Stomach (tissue), 8 donors: ENCODE measurements at regions not wholly inside any gene's neighbourhood (a gene's known extent, or its start where the extent isn't known, plus 50 kb on each side); places are given as distances from the start of the nearest gene placed in this dataset.

ENCODE experiments used
- DNase-seq, 2 donors: peaks; one replicate each; pipeline versions ENCODE4 v3.0.0 to v3.0.0-alpha.2; 2013 to 2019
- H3K27ac ChIP-seq, 5 donors: fragments of 200-600 bp in 4 of 5; sonication (generic) in 4 of 5; one replicate each; pipeline ENCODE4 v1.5.1; 2013 to 2019; ENCODE audit warnings: mild to moderate bottlenecking in 1 of 5, moderate library complexity in 1 of 5
- H3K27me3 ChIP-seq, 3 donors: fragments of 200-600 bp; sonication (generic); one replicate each; pipeline ENCODE4 v1.5.1; 2017 to 2019; ENCODE audit warnings: mixed run types in 1 of 3
- H3K36me3 ChIP-seq, 4 donors: fragments of 200-600 bp; sonication (generic); 1 replicate in 3 of 4; 2 replicates in 1 of 4; pipeline ENCODE4 v1.5.1; 2016 to 2019
- H3K4me1 ChIP-seq, 4 donors: fragments of 200-600 bp; sonication (generic); one replicate each; pipeline ENCODE4 v1.5.1; 2016 to 2019
- H3K4me3 ChIP-seq, 4 donors: fragments of 200-600 bp; sonication (generic) in 3 of 4; one replicate each; pipeline ENCODE4 v1.5.1; 2016 to 2019; ENCODE audit warnings: mild to moderate bottlenecking in 1 of 4
- H3K9me3 ChIP-seq, 4 donors: fragments of 200-600 bp; sonication (generic); one replicate each; pipeline ENCODE4 v1.5.1; 2016 to 2019
- CTCF ChIP-seq, 7 experiments: fragments of 450-650 bp in 4 of 7; fragments of 200-600 bp in 3 of 7; sonication (generic) in 3 of 7; IDR thresholded peaks; one replicate each; pipeline ENCODE4 v1.5.1; 2016 to 2019; ENCODE audit warnings: antibody characterized with exemption in 7 of 7, control low read depth in 2 of 7, mild to moderate bottlenecking in 1 of 7
- EP300 ChIP-seq: sonication (generic); formaldehyde crosslinking; IDR thresholded peaks from one replicate; pipeline ENCODE4 v1.6.1; 2017; ENCODE audit warnings: antibody characterized with exemption
- POLR2A ChIP-seq, 4 donors: fragments of 450-650 bp; IDR thresholded peaks; one replicate each; pipeline ENCODE4 v1.6.1; 2016; ENCODE audit warnings: antibody characterized with exemption in 4 of 4, control low read depth in 2 of 4, mild to moderate bottlenecking in 1 of 4, moderate library complexity in 1 of 4
- POLR2AphosphoS5 ChIP-seq, 3 donors: sonication (generic); formaldehyde crosslinking; IDR thresholded peaks; one replicate each; pipeline ENCODE4 v1.6.1; 2016; ENCODE audit warnings: antibody characterized with exemption in 3 of 3
- WGBS, 5 donors: extraction: QIAGEN DNeasy Blood & Tissue Kit in 3 of 5; methylation state at CpG; one replicate each; pipeline versions ENCODE4 v1.1.5 to v1.1.7; 2013 to 2018; 5-methylcytosine and 5-hydroxymethylcytosine counted together
- intact Hi-C: fragments of 100-400 bp; cut with DNase I; formaldehyde crosslinking; loops from one replicate; pipeline ENCODE4 v1.15.1; 2023; ENCODE audit warnings: low total_unique reads
- donor health status: healthy with polysubstance abuse.
- donor health status: Bipolar disorder and iron deficiency.
- donor health status: healthy.

- WGBS, 5 donors = 58 to 85% (median 68%) methylated on average over 1 of the region's 1 CpG
- Histone ChIP-seq H3K9me3 (no peaks in the 10 kb centered on the region), H3K4me3 (no peak overlapping the region), H3K27me3 (no peaks in the 10 kb centered on the region), H3K27ac (no peak overlapping the region), H3K36me3 (no peaks in the 10 kb centered on the region), H3K4me1 (peaks cover 0 to 14% (median 0%) of the 10 kb centered on the region in 4 donors)
- intact Hi-C loops = no loop called here
- TF ChIP-seq POLR2AphosphoS5 (IDR thresholded peaks at IDR 0.05) = no peak
- no peak for TF ChIP-seq EP300
- TF ChIP-seq POLR2A (IDR thresholded peaks at IDR 0.05) = no peak
- TF ChIP-seq CTCF (IDR thresholded peaks at IDR 0.05) = no peak
- DNase-seq = no peak
These were observed 553.4 kb upstream of the CITED2 start for GRCh38 chr6:139927742-139928305.

- Histone ChIP-seq H3K9me3 (no peaks in the 10 kb centered on the region), H3K4me3 (no peak overlapping the region), H3K27ac (no peak overlapping the region), H3K36me3 (no peaks in the 10 kb centered on the region), H3K4me1 (peaks cover 0 to 14% (median 0%) of the 10 kb centered on the region in 4 donors), H3K27me3 (no peaks in the 10 kb centered on the region)
- DNase-seq = peak in 1 of 2 donors; percentile 58
- intact Hi-C loops = no loop called here
- TF ChIP-seq EP300 = no peak
- TF ChIP-seq POLR2A (IDR thresholded peaks at IDR 0.05) = no peak
- TF ChIP-seq CTCF (IDR thresholded peaks at IDR 0.05) = no peak
- TF ChIP-seq POLR2AphosphoS5 (IDR thresholded peaks at IDR 0.05) = no peak
- WGBS, 5 donors = 77 to 86% (median 82%) methylated on average over 2 of the region's 2 CpGs
These were observed 552.8 kb upstream of the CITED2 start for GRCh38 chr6:139927236-139927635.

GRCh38 chr6:139926711-139927110 lies 552.3 kb upstream of the CITED2 start:
- no peak for DNase-seq
- intact Hi-C loops = no loop called here
- Histone ChIP-seq H3K9me3 (no peaks in the 10 kb centered on the region), H3K27me3 (no peaks in the 10 kb centered on the region), H3K27ac (no peak overlapping the region), H3K4me1 (peaks cover 0 to 14% (median 0%) of the 10 kb centered on the region in 4 donors), H3K36me3 (no peaks in the 10 kb centered on the region), H3K4me3 (no peak overlapping the region)
- TF ChIP-seq POLR2A (IDR thresholded peaks at IDR 0.05) (no peak), CTCF (IDR thresholded peaks at IDR 0.05) (no peak), EP300 (no peak), POLR2AphosphoS5 (IDR thresholded peaks at IDR 0.05) (no peak)
- 77 to 87% (median 85%) methylated on average over 3 of the region's 3 CpGs for WGBS, 5 donors

GRCh38 chr6:139925894-139926641 lies 551.6 kb upstream of the CITED2 start:
- intact Hi-C loops = no loop called here
- H3K4me3 ChIP-seq = no peak overlapping the region
- no peak for TF ChIP-seq EP300
- TF ChIP-seq POLR2AphosphoS5 (IDR thresholded peaks at IDR 0.05) = peak in 1 of 3 donors; percentile 15
- peaks cover 0 to 14% (median 0%) of the 10 kb centered on the region in 4 donors for H3K4me1 ChIP-seq
- DNase-seq = peak in 1 of 2 donors; percentile 64
- H3K27ac ChIP-seq = no peak overlapping the region
- WGBS, 5 donors = 55 to 61% (median 59%) methylated on average over 11 of the region's 11 CpGs
- H3K27me3 ChIP-seq = no peaks in the 10 kb centered on the region
- no peaks in the 10 kb centered on the region for H3K36me3 ChIP-seq
- no peaks in the 10 kb centered on the region for H3K9me3 ChIP-seq
